Ovary (tissue), 7 donors: ENCODE measurements at regions not wholly inside any gene's neighbourhood (a gene's known extent, or its start where the extent isn't known, plus 50 kb on each side); places are given as distances from the start of the nearest gene placed in this dataset.

Experiments used
- DNase-seq, 5 donors: peaks; one replicate each; pipeline ENCODE4 v3.0.0-alpha.2; 2019 to 2020
- H3K27ac ChIP-seq, 2 donors: fragments of 200-600 bp; one replicate each; pipeline versions ENCODE4 v1.5.1 to v1.8.0; 2019 to 2022
- H3K27me3 ChIP-seq: fragments of 200-600 bp; one replicate; pipeline ENCODE4 v1.8.0; 2022
- H3K36me3 ChIP-seq: fragments of 200-600 bp; sonication (generic); one replicate; pipeline ENCODE4 v1.5.1; 2019
- H3K4me1 ChIP-seq: one replicate; pipeline ENCODE4 v1.8.1; 2013; ENCODE audit warnings: mild to moderate bottlenecking, moderate library complexity; ENCODE audit not compliant: insufficient read depth
- H3K4me3 ChIP-seq: fragments of 200-600 bp; sonication (generic); one replicate; pipeline ENCODE4 v1.5.1; 2017
- H3K9me3 ChIP-seq, 2 donors: fragments of 200-600 bp in 1 of 2; sonication (generic) in 1 of 2; one replicate each; pipeline versions ENCODE4 v1.5.1 to v1.8.1; 2013 to 2019; ENCODE audit warnings: mild to moderate bottlenecking in 1 of 2, moderate library complexity in 1 of 2
- EP300 ChIP-seq: sonication (generic); formaldehyde crosslinking; IDR thresholded peaks from one replicate; pipeline ENCODE4 v1.6.1; 2017; ENCODE audit warnings: antibody characterized with exemption
- POLR2A ChIP-seq: fragments of 450-650 bp; IDR thresholded peaks from one replicate; pipeline ENCODE4 v1.6.1; 2017; ENCODE audit warnings: antibody characterized with exemption, mild to moderate bottlenecking, moderate library complexity
- WGBS, 3 donors: extraction: QIAGEN DNeasy Blood & Tissue Kit in 1 of 3; methylation state at CpG; one replicate each; pipeline versions ENCODE4 v1.1.5 to v1.1.7; 2013 to 2017; 5-methylcytosine and 5-hydroxymethylcytosine counted together
- intact Hi-C, 4 donors: fragments of 100-400 bp; cut with DNase I; formaldehyde crosslinking; loops; one replicate each; pipeline versions ENCODE4 v1.11.0 to v1.15.1; 2022 to 2023
- TF ChIP-seq, protein P1 (sequence below), 3 donors: fragments of 450-650 bp in 2 of 3; fragments of 200-600 bp in 1 of 3; IDR thresholded peaks; one replicate each; pipeline versions ENCODE4 v1.5.1 to v1.8.0; 2016 to 2022; ENCODE audit warnings: antibody characterized with exemption in 3 of 3, mild to moderate bottlenecking in 1 of 3
- donor health status: DM: no; HTN: no; CAD: no; lungs with moderate emphysema.
- donor health status: DM: no; HTN: no; CAD: no.
- donor health status: Bipolar disorder and iron deficiency.
- donor health status: DM: no; HTN: no; CAD: no.
- donor health status: DM: yes; HTN: yes; CAD: no.

DNA sequence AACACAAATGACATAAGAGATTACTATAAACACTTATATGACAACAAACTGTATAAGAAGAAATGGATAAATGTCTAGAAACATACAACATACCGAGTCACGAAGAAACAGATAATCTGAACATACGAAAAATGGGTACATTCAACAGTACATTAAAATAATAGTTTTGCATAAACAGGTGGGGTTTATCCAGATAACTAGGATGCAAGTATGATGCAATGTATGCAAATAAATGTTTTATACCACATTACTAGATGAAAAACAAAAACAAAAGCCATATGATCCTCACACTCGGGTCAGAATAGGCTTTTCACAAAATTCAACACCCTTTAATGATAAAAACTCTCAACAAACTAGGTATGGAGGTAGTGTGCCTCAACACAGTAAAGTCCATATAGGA is 1585.7 kb downstream of the BRINP3 start:
- Histone ChIP-seq H3K4me1 (no peaks in the 10 kb centered on the region), H3K36me3 (no peaks in the 10 kb centered on the region), H3K27me3 (no peaks in the 10 kb centered on the region), H3K27ac (no peak overlapping the region), H3K9me3 (no peaks in the 10 kb centered on the region), H3K4me3 (no peak overlapping the region)
- no peak for DNase-seq
- TF ChIP-seq, protein P1, sequence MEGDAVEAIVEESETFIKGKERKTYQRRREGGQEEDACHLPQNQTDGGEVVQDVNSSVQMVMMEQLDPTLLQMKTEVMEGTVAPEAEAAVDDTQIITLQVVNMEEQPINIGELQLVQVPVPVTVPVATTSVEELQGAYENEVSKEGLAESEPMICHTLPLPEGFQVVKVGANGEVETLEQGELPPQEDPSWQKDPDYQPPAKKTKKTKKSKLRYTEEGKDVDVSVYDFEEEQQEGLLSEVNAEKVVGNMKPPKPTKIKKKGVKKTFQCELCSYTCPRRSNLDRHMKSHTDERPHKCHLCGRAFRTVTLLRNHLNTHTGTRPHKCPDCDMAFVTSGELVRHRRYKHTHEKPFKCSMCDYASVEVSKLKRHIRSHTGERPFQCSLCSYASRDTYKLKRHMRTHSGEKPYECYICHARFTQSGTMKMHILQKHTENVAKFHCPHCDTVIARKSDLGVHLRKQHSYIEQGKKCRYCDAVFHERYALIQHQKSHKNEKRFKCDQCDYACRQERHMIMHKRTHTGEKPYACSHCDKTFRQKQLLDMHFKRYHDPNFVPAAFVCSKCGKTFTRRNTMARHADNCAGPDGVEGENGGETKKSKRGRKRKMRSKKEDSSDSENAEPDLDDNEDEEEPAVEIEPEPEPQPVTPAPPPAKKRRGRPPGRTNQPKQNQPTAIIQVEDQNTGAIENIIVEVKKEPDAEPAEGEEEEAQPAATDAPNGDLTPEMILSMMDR (IDR thresholded peaks at IDR 0.05), result no peak
- TF ChIP-seq EP300, result no peak
- TF ChIP-seq POLR2A, result no peak
- intact Hi-C loops, result no loop called here
- WGBS, 3 donors, result 88 to 91% (median 88%) methylated on average over 4 of the region's 4 CpGs

DNA sequence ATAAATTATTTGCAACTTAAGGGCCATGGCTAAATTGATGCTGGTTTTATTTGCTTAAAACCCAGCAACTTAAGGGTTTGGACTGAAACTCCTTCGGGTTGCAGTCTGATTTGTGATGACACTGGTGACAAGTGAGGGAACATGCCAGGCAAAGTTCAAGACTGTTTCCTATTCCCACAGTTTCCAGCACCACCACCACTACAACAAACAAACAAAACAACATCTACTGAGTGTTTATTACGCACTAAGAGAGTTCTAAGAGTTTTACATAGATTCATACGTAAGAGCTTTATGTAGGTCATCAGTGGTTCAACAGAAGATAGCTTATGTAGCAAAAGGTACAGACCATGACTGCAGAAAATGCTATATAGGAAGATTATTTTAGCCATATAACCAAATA is 1582.1 kb downstream of the BRINP3 start:
- Histone ChIP-seq H3K27me3 (no peaks in the 10 kb centered on the region), H3K4me3 (no peak overlapping the region), H3K9me3 (no peaks in the 10 kb centered on the region), H3K36me3 (no peaks in the 10 kb centered on the region), H3K27ac (no peak overlapping the region), H3K4me1 (no peaks in the 10 kb centered on the region)
- DNase-seq, result no peak
- intact Hi-C loops, result no loop called here
- TF ChIP-seq POLR2A (no peak), EP300 (no peak)
- TF ChIP-seq, protein P1 (IDR thresholded peaks at IDR 0.05), result no peak
- WGBS, 3 donors, result 74 to 81% (median 80%) methylated on average over 3 of the region's 3 CpGs

- Histone ChIP-seq H3K4me3 (no peak overlapping the region), H3K27ac (no peak overlapping the region), H3K9me3 (no peaks in the 10 kb centered on the region), H3K36me3 (no peaks in the 10 kb centered on the region), H3K27me3 (no peaks in the 10 kb centered on the region), H3K4me1 (no peaks in the 10 kb centered on the region)
- DNase-seq, result no peak
- TF ChIP-seq, protein P1 (IDR thresholded peaks at IDR 0.05), result no peak
- TF ChIP-seq POLR2A (no peak), EP300 (no peak)
- intact Hi-C loops, result no loop called here
Measured at GRCh38 chr1:188903241-188903640, 1574.4 kb downstream of the BRINP3 start.

GRCh38 chr1:188904201-188904600 is 1573.5 kb downstream of the BRINP3 start:
- DNase-seq, result no peak
- intact Hi-C loops, result no loop called here
- Histone ChIP-seq H3K27me3 (no peaks in the 10 kb centered on the region), H3K36me3 (no peaks in the 10 kb centered on the region), H3K9me3 (no peaks in the 10 kb centered on the region), H3K27ac (no peak overlapping the region), H3K4me3 (no peak overlapping the region), H3K4me1 (no peaks in the 10 kb centered on the region)
- WGBS, 3 donors, result 85 to 89% (median 86%) methylated on average over 2 of the region's 2 CpGs
- no peak for TF ChIP-seq EP300
- no peak for TF ChIP-seq POLR2A
- TF ChIP-seq, protein P1 (IDR thresholded peaks at IDR 0.05), result no peak
